HG02870 (cell line): ENCODE measurements at regions not wholly inside any gene's neighbourhood (a gene's known extent, or its start where the extent isn't known, plus 50 kb on each side); places are given as distances from the start of the nearest gene placed in this dataset.

Source experiments
- ATAC-seq: cut with Tn5 transposase; IDR thresholded peaks from one replicate; pipeline ENCODE4 v1.9.1; 2021; ENCODE audit warnings: mild to moderate bottlenecking, moderate library complexity; ENCODE audit not compliant: unreplicated experiment

DNA sequence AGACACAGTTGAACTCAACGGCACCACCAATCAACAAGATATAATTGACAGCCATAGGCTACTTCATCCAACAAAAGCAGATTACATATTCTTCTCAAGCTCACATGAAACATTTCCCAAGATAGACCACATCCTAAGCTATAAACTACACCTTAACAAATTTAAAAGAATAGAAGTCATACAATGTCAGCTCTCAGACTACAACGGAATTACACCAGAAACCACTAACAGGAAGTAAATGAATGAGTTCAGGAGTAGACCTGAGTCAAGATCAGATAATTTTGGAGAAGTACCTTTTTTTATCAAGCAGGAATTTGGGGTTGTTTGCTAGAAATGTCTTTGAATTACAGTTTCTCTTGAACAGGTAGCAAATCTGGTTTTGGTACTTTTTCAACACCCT is 237.8 kb downstream of the TBX18 start:
- no peak for ATAC-seq

DNA sequence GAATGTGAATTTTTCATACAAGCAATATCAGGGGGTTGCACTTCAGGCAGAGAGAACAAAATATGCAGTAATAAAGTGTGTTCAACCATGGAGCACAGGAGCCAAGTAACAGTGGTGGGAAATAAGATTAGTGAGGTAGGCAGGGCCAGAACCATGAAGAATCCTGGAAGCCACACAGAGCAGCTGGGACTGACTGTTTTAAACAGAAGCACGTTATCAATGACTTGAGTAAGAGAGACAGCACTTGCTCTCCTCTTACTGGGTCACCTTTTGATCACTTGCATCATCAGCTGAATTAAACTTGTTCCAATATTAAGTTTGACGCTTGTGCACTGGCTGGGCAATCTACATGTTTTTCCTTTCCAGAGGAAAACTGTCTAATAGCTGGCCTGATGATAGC is 238.5 kb downstream of the TBX18 start:
- no peak for ATAC-seq

DNA sequence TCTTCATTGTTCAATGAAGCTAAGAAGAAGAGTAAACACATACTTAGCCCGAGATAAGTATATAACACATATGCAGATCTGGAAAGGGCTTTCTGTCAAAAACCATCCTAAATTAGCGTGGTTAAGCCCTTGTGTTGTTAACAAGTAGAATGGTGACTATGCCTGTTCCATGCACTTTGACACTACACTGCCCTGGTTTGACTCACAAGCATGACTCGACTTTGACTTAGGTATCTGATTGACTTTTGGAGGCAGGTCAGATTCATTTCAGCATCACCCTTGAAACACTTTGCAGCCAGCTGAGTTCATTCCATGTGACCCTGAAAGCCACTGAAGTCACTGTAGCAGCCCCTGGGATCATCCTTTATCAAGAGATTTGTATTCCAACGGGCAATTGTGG is 239.8 kb downstream of the TBX18 start:
- no peak for ATAC-seq

DNA sequence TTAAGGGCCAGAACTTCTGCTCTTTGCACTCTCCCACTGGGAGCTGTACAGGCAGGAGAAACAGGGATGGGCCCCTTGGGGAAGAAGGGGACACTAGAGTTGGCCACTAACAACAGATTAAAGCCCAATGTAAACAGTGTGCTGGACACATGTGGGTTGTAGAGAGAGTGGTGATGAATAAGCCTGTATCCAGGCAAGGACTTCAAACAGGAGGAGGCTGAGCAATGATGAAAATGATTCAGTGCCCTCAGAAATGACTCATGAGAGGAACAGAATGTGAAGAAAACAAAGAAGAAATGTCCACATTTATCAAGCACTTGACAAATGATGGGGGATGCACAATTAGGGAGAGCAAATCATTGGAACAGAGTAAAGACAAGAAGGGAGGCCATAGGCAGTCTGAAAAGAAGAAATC is 242.3 kb downstream of the TBX18 start:
- no peak for ATAC-seq

DNA sequence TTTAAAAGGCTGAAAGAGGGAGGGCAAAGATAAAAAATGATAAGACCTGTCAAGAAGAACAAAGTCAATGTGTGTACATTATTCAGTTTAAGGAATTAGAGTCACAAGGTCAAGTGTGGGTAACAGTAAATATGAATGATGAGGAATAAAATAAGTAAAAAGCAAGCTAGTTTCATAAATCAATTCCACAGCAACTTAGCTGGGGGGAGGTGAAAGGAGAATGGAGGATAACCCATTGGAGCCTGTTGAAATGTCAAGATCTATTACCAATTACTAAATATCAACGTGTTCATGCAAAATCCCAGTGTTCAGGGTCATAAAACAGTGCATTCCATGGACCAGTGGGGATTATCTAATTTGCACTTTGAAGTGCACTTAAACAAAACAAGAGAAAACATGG is 242.9 kb downstream of the TBX18 start:
- no peak for ATAC-seq

DNA sequence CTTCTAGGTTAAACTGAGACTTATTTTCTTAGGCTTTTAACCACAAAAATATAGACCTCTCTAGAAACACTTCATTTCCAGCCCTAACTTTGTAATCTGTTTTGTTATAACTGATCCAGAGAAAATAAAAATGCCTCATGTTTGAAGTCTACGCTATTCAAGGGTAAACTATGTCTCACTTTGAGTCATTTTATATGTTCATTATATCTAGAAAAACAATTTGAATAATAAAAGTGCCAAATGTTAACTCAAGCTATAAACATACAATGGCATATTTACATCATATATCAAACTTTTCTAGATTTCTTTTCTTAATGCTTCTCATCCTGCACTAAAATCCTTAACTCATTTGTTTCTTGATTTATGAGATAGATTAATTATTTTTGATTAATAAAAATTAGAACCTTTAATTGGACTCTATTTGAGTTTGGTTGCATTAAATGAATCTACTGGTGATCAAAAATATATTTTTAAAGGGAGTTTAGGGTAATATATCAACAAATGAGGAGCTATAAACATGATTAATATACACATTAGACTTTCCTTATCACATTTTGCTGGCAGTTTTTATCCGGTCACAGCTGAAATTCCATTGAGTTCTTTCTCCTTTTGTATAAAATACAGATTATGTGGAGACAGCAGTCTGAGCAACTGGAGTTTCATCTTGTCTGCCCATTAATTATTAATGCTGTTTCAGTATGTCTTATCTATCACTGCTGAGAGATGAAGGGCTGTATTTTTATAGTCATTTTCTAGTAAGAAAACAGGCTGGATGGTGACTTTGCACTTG is 246.5 kb downstream of the TBX18 start:
- ATAC-seq: no peak

DNA sequence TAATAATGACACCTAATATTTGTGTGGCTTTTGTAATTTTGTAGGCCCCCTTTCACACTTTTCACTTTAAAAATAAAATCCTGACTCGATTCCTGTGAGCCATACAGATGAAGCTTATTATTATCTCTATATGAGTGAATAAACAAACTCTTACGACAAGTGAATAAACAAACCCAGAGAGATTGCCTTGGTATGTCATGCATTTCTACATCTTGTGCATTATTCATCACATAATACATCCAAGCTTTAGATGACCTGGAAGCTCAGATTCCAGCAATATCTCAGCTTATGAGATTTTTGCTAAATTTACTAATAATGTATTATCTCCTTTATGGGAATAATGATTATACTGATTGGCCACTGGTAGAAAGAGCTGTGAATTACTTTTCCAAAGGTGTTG is 248.2 kb downstream of the TBX18 start:
- ATAC-seq: no peak

DNA sequence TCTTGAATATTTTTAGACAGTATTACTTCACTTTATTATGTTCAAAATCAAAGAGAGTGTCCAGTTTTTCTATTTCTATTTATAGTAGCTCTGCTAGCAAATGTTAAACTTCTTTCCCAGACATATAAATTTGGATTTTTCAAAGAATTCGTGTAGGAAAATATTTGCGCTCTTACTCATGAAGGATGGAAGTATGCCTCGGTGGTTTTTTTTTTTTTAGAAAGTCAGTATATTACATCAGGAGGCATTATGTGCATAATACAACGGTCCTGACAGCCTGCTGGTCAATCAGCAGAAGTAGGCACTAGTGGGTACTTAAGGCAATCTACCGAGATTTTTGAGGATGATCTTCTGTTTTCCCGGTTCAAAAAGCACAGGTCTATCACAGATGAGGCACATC is 249.3 kb downstream of the TBX18 start:
- ATAC-seq: no peak

DNA sequence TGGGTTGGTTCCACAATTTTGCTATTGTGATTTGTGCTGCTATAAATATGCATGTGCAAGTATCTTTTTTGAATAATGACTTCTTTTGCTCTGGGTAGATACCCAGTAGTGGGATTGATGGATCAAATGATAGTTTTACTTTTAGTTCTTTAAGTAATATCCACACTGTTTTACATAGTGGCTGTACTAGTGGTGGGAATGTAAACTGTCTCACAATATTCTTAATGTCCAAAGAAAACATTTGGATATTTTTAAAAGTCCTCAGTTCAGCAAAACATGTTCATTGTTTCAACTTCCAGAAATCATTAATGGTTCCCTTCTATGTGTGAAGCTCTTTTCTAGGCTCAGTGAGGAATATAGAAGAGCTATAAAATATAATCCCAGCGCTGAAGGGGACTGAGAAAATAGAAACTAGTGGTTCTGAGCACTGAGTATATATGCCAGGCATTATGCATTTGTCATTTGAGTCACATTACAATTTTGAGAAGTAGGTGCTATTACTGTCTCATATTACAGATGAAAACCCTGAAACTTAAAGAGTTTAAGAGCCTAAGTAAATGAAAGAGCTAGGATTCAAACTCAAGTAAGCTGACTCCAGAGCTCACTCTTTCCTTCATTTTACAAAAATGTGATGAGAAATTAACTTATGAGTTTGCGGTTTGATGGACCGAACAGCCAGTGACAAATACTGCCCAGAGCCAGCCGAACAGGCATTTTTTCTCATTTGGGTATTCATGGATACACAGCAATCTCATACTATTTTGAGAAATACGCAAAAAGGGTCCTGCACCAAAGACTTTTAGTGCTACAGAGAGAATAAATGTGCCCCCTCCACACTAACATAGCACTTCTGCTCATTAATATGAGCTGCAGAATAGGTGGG is 250.1 kb downstream of the TBX18 start:
- ATAC-seq: no peak

DNA sequence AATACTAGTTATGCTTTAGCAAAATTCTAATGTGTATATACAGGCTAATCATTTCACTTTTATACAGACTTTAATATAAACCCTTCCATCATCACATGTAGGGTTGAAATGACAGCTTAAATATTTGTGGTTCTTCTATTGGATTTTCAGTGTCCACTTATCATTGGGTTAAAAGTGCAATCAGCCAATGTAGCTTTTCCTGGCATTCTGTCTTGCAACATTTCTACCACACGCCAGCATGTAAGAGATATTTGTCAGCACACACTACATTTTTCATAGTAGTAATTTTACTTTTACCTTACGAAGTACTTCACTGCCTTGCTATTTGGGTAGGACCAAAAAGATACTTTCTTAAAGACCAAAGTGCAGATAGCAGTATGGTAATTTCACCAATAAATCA is 252.0 kb downstream of the TBX18 start:
- ATAC-seq: no peak

DNA sequence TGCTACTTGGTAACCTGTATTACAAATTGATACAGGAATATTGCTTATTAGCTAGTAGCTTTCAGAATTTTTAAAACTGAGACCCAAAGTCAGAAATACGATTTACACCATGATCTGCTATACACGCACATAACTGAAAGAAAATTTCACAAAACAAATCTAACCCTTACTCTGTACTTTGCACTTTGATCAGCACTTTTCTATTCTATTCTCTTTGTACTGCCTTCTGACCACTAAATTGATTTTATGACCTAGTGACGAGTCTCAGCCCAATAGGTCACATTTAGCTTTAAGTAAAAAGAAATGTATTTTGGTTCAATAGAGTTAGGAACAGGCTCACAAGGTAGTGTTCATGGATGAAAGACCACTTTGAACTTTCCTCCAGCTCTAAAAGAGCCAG is 252.5 kb downstream of the TBX18 start:
- no peak for ATAC-seq

DNA sequence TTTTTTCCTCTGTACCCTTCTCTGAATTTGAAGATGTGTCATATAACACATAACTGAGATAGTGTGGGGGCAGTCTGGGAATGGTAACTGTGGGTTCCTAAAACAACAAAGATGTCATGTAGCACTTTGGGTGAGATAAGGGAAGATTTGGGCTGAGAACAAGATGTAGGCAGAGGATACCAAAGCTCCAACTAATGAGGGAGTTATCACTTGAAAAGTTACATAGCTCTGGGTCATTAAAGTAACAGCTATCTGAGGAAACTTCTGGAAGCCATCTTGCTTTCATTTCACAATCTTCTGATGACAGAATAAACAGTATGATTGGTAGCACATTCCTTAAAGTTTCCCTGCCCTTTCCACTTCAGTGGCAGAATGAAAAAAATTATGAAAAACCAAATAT is 255.4 kb downstream of the TBX18 start:
- ATAC-seq: no peak

DNA sequence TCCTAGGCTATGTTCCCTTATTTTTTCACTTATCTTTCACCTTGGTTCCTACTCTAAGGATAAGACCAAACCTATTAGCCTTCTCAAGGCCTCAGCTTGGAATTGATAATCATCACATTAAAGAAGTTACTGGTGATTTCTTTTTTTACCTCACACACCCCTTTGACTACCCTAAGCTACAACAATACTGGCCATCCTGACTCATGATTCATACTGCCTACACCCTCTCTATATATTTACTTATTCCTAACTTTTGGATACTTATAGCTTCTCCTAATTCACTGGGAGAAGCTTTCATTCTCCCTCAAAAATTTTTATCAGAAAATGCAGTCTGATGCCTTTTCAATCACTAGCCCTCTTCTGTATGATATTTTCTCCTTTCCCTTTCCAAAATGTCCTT is 256.1 kb downstream of the TBX18 start:
- no peak for ATAC-seq

DNA sequence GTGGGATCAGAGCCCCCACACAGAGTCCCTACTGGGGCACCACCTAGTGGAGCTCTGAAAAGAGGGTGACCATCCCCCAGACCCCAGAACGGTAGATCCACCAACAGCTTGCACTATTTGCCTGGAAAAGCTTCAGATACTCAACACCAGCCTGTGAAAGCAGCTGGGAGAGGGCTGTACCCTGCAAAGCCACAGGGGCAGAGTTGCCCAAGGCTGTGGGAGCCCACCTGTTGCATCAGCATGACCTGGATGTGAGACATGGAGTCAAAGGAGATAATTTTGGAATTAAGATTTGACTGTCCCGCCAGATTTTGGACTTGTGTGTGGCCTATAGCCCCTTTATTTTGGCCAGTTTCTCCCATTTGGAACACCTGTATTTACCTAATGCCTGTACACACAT is 260.4 kb downstream of the TBX18 start:
- no peak for ATAC-seq

DNA sequence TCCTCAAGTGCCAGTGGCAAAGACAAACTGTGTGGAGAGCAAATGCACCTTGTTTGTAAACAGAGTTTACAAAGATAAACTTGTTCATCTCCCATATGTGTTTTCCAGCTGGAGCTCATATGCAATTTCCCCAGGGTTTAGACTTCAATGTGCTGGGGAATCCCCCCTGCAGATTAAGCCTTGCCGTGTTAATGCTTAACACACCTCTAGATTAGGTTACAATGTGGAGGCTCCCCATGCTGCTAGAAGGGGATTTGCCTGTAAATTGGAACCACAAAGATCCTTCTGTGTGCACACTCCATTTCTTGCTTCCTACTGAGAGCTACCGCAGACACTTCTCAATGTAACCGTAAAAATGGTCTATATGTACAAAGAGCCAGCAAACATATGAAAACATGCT is 263.1 kb downstream of the TBX18 start:
- ATAC-seq: no peak

DNA sequence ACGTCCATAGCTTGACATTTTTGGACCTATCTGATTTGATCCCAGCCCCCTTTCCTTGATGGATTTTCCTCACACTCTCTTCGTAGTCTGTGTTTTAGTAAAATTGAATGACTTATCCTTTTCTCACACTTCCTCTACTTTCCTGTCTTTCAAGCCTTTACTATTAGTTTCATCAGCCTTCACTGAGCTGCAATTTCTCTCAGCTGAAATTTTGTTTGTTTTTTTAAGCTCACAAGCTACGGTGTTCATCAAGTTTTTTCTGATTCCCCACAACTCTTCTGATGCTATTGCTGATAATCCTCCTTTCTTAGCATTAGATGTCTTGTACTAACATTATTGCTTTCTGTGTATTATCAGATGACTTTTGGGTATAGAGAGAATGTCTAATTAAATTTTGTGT is 263.7 kb downstream of the TBX18 start:
- no peak for ATAC-seq

DNA sequence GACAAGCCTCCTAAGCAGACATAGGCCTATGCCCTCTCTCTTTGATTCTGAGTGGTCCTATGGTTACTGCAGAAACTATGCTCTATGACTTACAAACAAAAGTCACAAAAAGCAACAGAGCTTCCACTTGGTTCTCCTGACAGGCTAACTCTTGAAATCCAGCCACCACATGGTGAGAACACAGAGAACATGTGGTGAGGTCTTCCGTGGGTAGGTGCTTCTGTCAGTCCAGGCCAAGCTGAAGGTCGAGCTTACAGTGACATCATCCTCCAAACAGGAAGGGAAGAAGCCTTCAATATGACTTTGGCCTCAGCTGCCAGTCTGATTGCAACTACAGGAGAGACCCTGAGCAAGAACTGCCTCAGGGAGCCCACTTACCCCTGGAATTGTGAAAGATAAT is 265.5 kb downstream of the TBX18 start:
- no peak for ATAC-seq

DNA sequence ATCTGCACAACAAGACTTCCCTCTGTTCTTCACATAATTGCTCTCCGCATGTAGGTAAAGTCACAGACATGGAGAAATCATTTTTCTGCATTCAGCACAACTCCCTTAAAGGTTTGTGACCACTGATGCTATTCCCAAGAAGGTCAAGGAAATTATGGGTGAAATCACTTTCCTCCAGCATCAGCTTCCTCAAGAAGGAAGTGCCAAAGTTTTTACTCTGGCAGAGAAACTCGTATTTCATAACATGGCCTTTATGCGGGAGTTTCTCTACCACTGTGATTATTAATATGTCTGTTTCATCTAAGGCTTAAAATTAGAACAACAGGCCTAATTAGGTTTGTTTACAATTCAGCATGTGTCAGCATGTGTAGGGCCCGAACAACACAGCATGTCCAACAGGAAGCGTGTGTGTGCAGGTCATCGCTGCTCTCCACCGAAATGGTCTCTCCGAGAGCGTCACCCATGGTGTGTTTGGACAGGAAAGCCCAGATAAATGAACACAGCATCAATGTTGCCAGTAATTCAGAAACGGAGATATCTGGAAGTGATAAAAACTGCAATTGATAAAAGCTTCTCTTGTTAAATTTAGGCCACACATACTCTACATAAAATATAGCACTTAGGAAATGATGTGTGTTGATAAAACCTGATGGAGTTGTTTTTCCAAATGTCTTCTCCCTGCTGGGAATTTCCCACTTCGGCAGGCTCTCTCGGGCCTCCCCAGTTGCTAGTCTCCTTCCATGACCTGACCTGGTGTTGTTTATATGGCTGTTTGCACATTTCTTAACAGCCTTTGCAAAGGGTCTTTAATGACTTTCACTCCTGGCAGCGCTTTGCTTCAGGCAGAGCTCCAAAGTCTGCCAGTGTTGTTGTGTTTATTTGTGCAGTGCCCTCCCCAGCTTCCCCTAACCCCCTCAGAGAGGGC is 265.1 kb upstream of the CEP162 start:
- no peak for ATAC-seq

DNA sequence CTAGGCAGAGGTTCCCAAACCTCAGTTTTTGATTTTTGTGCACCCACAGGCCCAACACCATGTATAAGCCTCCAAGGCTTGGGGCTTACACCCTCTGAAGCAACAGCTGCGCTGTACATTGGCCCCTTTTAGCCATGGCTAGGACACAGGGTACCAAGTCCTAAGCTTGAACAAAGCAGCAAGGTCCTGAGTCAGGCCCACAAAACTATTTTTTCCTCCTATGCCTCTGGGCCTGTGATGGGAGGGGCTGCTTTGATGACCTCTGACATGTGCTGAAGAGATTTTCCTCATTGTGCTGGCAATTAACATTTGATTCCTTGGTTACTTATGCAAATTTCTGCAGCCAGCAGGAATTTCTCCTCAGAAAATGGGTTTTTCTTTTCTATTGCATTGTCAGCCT is 262.2 kb upstream of the CEP162 start:
- ATAC-seq: no peak

DNA sequence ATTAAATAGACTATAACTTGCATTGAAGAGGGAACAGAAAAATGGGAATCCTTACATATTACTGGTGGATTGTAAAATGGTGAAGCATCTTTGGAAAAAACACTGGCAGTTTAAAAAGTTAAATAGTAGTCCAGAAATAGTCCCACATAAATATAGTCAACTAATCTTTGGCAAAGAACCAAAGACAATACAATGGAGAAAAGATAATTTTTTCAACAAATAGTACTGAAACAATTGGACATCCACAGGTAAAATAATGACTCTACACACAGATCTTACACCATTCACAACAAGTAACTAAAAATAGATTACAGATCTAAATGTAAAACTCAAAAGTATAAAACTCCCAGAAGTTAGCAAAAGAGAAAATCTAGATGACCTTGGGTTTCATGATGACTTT is 259.1 kb upstream of the CEP162 start:
- ATAC-seq: no peak

DNA sequence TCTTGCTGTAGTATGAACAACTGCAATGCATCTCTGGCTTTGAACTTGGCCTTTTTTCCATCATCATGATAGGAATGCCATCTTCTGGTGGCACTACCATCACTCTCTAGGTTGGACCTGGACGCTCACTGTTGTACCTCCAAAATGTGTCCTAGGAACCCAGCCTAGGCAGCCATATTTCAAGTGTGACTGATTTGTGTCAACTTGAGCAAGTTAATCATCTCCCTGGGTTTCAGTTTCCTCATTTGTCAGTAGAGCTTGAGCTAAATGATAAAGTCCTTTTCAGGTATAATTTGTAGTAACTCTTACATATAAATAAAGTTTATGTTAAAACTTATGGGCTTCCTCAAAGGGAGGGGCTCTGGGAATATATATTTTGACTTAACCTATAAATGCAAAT is 241.7 kb upstream of the CEP162 start:
- ATAC-seq: no peak
